ENCODE measurements at regions not wholly inside any gene's neighbourhood (a gene's known extent, or its start where the extent isn't known, plus 50 kb on each side); places are given as distances from the start of the nearest gene placed in this dataset.

- no peak for DNase-seq
- no peaks in the 10 kb centered on the region for H3K9me3 ChIP-seq
- 72 to 96% (median 90%) methylated on average over 5 to 7 of the region's 7 CpGs for WGBS, 5 donors
- H3K36me3 ChIP-seq, result no peaks in the 10 kb centered on the region
- H3K4me1 ChIP-seq, result no peaks in the 10 kb centered on the region
- TF ChIP-seq POLR2A (IDR thresholded peaks at IDR 0.05), result no peak
- TF ChIP-seq CTCF (IDR thresholded peaks at IDR 0.05 in 8 of 11, conservative IDR thresholded peaks at IDR 0.05 in 3 of 11), result no peak
- H3K27ac ChIP-seq, result no peak overlapping the region
- no peak overlapping the region for H3K4me3 ChIP-seq
- intact Hi-C loops (cut with DNase I; ENCODE audit: low total_unique reads), result no loop called here
- H3K27me3 ChIP-seq (replicated peaks in 1 of 7), result no peaks in the 10 kb centered on the region
These were observed 161.1 kb upstream of the DUSP10 start for GRCh38 chr1:221902961-221903360.

DNA sequence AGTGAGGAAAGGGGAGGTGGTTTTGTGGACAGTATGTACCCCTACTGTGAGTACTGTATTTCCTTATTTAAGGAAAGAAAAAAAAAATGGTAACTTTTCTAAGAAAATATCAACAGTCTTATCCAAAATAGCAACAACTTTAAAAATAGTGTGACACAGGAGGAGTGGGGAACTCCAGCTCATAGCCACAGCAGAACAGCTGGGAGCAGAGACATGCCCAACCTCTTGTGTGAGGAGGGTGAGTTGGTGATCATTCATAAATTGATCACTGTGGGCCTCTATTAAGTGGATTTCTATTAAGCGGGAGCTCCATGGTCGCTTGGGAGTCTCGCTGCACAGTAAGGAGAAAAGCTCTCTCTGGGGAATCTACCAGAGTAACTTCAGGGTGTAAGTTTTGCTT is 158.8 kb upstream of the DUSP10 start:
- no peaks in the 10 kb centered on the region for H3K9me3 ChIP-seq
- DNase-seq, result no peak
- H3K4me1 ChIP-seq, result no peaks in the 10 kb centered on the region
- H3K27ac ChIP-seq, result no peak overlapping the region
- no peaks in the 10 kb centered on the region for H3K36me3 ChIP-seq
- TF ChIP-seq POLR2A (IDR thresholded peaks at IDR 0.05) (no peak), POLR2AphosphoS5 (IDR thresholded peaks at IDR 0.05) (no peak), CTCF (IDR thresholded peaks at IDR 0.05 in 8 of 11, conservative IDR thresholded peaks at IDR 0.05 in 3 of 11) (no peak)
- no peaks in the 10 kb centered on the region for H3K27me3 ChIP-seq (replicated peaks in 1 of 7)
- 92 to 99% (median 94%) methylated on average over 3 of the region's 3 CpGs for WGBS, 5 donors
- intact Hi-C loops (cut with DNase I; ENCODE audit: low total_unique reads), result no loop called here
- no peak overlapping the region for H3K4me3 ChIP-seq

GRCh38 chr1:221897321-221897721 is 155.4 kb upstream of the DUSP10 start:
- intact Hi-C loops (cut with DNase I; ENCODE audit: low total_unique reads), result no loop called here
- Histone ChIP-seq H3K9me3 (no peaks in the 10 kb centered on the region), H3K4me3 (no peak overlapping the region), H3K36me3 (no peaks in the 10 kb centered on the region), H3K27ac (no peak overlapping the region), H3K4me1 (no peaks in the 10 kb centered on the region), H3K27me3 (replicated peaks in 1 of 7) (no peaks in the 10 kb centered on the region)
- no peak for DNase-seq
- 52 to 54% (median 52%) methylated on average over 3 of the region's 3 CpGs for WGBS, 5 donors
- TF ChIP-seq POLR2A (IDR thresholded peaks at IDR 0.05), result no peak
- TF ChIP-seq CTCF (IDR thresholded peaks at IDR 0.05 in 8 of 11, conservative IDR thresholded peaks at IDR 0.05 in 3 of 11), result no peak
- no peak for TF ChIP-seq POLR2AphosphoS5 (IDR thresholded peaks at IDR 0.05)

DNA sequence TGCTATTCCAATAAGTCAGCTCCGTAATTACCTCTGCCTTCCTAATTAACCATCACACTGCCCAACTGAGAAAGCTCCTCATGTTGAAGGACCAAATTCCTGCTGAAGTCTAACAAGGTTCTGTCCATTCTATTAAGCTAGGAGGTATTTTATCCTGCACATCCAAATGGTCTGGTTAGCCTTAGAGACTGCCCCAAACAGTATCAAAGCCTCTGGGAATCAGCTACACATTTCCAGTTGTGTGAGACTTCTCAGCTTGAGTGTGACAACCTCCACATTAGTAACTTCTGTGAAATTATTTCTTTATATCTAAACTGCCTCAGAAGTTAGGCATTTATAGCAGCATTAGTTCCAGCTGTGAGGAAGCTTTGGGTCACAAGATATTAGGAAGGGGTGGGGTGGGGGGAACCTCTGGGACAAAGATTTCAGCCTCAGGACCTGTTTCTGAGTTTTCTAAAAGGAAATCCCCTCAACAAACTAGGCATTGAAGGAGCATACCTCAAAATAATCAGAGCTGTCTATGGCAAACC is 150.5 kb upstream of the DUSP10 start:
- Histone ChIP-seq H3K27me3 (replicated peaks in 1 of 7) (no peaks in the 10 kb centered on the region), H3K9me3 (no peaks in the 10 kb centered on the region), H3K36me3 (no peaks in the 10 kb centered on the region), H3K27ac (no peak overlapping the region), H3K4me1 (no peaks in the 10 kb centered on the region), H3K4me3 (no peak overlapping the region)
- no peak for TF ChIP-seq POLR2A (IDR thresholded peaks at IDR 0.05)
- no peak for TF ChIP-seq CTCF (IDR thresholded peaks at IDR 0.05 in 8 of 11, conservative IDR thresholded peaks at IDR 0.05 in 3 of 11)
- TF ChIP-seq POLR2AphosphoS5 (IDR thresholded peaks at IDR 0.05), result no peak
- WGBS, 5 donors, result 83 to 94% (median 93%) methylated on average over 1 of the region's 1 CpG
- DNase-seq, result no peak
- intact Hi-C loops (cut with DNase I; ENCODE audit: low total_unique reads), result no loop called here
